Choroid plexus epithelial cell (primary cell): ENCODE measurements at regions not wholly inside any gene's neighbourhood (a gene's known extent, or its start where the extent isn't known, plus 50 kb on each side); places are given as distances from the start of the nearest gene placed in this dataset.

Source experiments
- DNase-seq: peaks from one replicate; pipeline ENCODE4 v3.0.0-alpha.2; 2010; ENCODE audit warnings: low read depth
- H3K4me3 ChIP-seq: 2 replicates; pipeline ENCODE4 v1.5.1; 2011; ENCODE audit warnings: low read depth, mild to moderate bottlenecking, control low read depth, low read length, moderate library complexity
- CTCF ChIP-seq: conservative IDR thresholded peaks from 2 replicates; pipeline ENCODE4 v1.5.1; 2011; ENCODE audit warnings: low read depth, mild to moderate bottlenecking, control low read depth, inconsistent platforms, low read length, moderate library complexity

GRCh38 chr16:73447846-73448245, 399.9 kb upstream of the ZFHX3 start:
- no peak for DNase-seq
- H3K4me3 ChIP-seq: no peak overlapping the region
- TF ChIP-seq CTCF: no peak

- DNase-seq: no peak
- TF ChIP-seq CTCF: no peak
- H3K4me3 ChIP-seq: no peak overlapping the region
Observed at GRCh38 chr16:73434621-73435020, 386.7 kb upstream of the ZFHX3 start.

- TF ChIP-seq CTCF: no peak
- H3K4me3 ChIP-seq: no peak overlapping the region
- DNase-seq: no peak
Observed at GRCh38 chr16:73433731-73434307, 385.9 kb upstream of the ZFHX3 start.

GRCh38 chr16:73432850-73433730, 385.2 kb upstream of the ZFHX3 start:
- TF ChIP-seq CTCF: no peak
- H3K4me3 ChIP-seq: no peak overlapping the region
- no peak for DNase-seq

GRCh38 chr16:73430138-73430537, 382.2 kb upstream of the ZFHX3 start:
- no peak overlapping the region for H3K4me3 ChIP-seq
- no peak for DNase-seq
- TF ChIP-seq CTCF: no peak

GRCh38 chr16:73428121-73428520, 380.2 kb upstream of the ZFHX3 start:
- H3K4me3 ChIP-seq: no peak overlapping the region
- TF ChIP-seq CTCF: no peak
- DNase-seq: no peak

GRCh38 chr16:73427164-73427563, 379.2 kb upstream of the ZFHX3 start:
- TF ChIP-seq CTCF: no peak
- DNase-seq: no peak
- H3K4me3 ChIP-seq: no peak overlapping the region
